HG02642 (cell line): ENCODE measurements at regions not wholly inside any gene's neighbourhood (a gene's known extent, or its start where the extent isn't known, plus 50 kb on each side); places are given as distances from the start of the nearest gene placed in this dataset.
"Not testable (repeated sequence)": the region's sequence is repeated elsewhere in the genome, so short reads cannot be mapped to it uniquely, and the experiment has no call there.

ENCODE experiments used
- ATAC-seq: cut with Tn5 transposase; IDR thresholded peaks from one replicate; pipeline ENCODE4 v1.9.1; 2021; ENCODE audit warnings: mild to moderate bottlenecking; ENCODE audit not compliant: unreplicated experiment, poor library complexity

DNA sequence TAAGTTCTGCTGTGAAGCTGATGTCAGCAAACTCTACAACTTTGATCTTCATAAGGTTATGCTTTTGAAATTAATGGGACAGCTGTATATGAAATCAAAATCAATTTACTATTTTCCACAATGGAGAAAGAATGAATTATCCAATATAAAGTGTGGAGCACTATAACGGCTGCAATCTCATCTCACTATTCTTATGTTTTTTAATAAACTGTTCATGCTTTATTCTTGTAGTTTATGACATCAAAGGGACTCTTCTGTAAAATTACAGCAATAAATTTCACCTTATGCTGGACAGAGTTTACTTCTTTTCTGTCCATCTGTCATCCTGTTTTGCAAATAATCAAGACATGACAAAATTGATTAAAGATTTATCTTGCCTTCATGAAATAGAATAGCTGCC, 192.5 kb downstream of the TECRL start:
- ATAC-seq, result no peak

DNA sequence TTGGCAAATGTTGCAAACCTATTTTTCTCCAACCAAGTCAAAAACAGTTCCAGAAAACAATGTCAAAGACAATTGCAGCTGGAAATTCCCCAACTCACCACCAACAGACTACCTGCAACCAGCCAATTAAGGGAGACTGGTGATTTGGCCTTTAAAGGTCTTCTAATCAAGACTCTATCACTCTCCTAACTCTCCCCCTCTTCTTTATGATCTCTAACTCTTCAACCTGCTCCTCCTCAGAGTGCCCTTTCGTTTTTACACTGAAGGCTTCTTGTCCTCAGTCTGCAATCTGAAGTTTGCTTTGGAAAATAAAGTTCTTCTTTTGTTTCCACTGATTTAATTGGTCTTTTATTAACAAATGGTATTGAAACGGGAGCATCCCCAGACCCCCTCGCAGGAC, 203.9 kb downstream of the TECRL start:
- no peak for ATAC-seq

DNA sequence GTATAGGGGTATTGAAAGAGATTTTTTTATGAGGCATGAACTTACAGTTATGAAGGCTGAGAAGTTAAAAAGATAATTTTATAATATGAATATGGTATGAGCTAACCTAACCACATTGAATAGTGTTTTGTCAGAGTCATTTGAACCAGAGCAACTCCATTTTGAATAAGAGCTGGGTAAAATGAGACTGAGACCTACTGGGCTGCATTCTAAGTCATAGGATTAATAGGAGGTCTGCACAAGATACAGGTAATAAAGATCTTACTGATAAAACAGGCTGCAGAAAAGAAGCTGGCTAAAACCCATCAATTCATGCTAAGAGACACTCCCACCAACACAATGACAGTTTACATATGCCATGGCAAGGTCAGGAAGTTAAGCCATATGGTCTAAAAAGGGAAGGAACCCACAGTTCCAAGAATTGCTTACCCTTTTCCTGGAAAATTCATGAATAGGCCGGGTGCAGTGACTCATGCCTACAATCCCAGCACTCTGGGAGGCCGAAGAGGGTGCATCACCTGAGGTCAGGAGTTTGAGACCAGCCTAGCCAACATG, 209.2 kb downstream of the TECRL start:
- ATAC-seq, result no peak

DNA sequence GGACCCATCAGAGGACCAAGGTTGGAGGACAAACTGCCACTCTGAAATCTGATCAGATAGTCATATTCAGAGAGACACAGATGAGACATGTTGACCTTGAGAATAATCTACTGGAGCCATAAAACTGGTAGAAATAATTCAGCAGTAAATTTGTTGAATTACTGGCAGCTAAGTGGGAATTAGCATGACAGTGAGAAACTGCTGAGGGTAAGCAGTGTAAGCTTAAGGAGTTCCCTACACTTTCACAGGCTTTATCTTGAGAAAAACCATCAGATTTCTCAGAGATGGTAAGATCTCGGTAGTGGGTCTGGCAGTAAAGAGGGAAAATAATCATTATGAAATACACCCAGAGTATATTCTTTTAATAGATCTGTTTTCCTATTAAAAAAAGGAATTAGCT, 213.7 kb downstream of the TECRL start:
- no peak for ATAC-seq

DNA sequence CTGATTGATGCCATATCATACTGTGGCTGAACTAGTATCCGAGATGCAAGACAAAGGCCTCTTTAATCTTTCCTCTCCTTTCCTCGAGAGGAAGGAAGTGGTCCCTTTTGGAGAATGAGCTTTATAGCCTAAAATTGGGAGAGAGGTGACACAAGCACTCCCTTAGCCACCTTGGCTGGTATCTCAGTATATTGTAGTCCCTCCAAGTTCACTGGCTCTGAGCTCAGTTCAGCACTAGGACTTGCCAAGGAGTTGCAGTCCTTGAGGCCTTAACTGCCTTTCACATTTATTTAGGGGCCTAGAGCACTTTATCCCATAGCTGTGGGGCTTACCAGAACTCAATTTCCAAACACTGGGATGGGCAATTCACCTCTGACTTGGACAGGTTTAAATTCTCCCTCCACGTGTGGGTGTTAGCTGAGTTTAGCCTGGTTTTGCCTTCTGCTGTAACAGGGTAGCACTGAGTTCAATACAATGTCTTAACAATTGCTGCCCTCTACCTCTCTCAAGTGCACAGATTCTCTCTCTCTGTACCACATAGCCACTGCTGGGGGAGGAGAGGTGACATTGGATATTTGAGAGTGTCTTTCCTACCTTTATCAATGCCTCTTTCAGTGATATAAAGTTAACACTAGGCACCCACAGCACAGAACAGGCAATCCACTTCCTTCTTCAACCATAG, 216.4 kb downstream of the TECRL start:
- ATAC-seq, result no peak

DNA sequence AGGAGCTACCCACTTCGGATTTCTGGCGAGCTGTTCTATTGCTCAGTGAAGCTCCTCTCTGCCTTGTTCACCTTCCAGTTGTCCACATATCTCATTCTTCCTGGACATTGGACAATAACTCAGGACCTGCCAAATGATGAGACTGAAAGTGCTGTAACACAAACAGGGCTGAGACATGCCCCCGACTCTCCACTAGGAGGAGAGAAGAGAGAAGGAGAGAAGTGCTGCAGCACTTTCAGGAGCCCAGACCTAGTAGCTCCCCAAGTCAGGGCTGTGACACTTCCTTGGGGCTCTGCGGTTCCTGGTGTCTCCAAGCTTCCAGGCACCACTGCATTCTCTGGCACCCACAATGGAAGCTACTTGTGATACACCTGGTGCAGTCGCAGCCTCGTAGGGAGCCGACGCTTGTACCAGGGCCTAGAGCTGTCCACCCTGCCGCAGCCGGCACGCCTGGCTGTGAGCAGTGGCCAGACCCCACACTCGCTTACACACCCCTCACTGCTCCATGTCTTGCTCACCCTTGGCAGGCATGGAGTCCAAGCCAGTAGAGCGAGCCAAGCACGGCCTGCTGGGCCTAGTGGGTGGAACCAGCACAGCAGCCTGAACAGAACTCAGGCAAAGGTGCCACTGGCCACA, 234.9 kb downstream of the TECRL start:
- ATAC-seq, result no peak

DNA sequence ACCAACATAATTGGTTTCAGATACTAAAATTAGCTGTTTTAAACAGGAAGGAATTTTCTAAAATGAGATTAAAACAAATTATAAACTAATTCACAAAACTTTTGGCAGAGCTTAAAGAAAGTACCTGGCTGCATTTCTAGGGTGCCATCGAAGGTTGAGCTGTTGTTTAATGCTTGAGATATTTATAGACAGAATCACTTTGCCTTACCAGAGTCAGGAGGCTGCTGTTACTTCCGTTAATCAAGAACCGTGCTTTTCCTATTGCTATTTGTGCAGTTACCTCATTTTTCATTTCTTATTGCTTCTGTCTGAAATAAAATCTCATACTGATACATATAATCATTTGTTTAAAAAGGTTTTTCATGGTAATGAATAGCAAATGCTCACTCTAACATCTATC, 242.9 kb downstream of the TECRL start:
- no peak for ATAC-seq

DNA sequence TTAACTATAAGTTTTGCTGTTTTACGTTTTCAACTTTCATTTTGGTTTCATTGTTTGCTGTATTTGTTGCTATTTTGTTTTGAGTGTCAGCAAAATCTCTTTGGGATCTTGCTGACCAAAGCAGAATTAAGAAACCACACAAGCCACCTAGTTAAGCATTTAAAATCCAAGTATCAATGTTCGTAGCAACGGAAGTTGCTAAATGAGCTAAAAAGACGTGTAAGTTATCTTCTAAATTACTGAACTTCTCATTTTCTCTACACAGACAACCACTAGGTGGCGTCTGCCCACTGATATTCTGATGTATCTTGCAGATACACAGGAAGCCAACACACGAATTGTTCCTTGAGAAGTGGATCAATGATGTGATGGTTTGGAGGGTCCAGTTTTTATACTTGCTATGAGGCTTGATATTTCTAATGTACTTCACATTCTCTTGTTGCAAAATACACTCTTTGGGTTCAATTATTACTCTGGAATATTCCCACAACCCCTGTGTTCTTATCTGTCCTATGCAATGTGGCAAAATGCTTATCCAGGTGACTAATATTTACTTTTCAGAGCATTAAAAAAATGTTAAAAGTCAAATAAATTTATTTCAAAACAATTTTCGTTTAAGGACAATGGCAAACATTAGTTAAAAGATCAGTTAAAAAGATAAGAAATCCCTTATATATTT, 250.5 kb downstream of the TECRL start:
- peak; percentile 92 for ATAC-seq

DNA sequence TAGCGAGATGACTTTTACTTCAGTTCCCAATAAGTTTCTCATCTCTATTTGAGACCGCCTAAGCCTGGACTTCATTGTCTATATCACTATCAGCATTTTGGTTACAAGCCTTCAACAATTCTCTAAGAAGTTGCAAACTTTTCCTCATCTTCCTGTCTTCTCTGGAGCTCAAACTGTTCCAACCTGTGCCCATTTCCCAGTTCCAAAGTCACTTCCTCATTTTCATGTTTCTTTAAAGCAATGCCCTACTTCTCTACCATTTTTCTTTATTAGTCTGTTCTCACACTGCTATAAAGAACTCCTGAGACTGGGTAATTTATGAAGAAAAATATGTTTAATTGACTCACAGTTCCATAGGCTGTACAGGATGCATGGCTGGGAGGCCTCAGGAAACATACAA, 251.9 kb downstream of the TECRL start:
- ATAC-seq, result no peak

DNA sequence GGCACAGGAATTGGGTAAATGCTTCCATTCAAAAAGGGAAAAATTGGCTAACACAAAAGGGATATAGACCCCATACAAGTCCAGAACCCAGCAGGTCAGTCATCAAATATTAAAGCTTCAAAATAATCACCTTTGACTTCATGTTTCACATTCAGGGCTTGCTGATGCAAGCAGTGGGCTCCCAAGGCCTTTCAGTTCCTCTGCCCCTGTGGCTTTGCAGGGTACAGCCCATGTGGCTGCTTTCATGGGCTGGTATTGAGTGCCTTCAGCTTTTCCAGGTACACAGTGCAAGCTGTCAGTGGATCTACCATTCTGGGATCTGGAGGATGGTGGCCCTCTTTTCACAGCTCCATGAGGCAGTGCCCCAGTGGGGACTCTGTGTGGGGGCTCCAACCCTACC, 253.0 kb downstream of the TECRL start:
- no peak for ATAC-seq

DNA sequence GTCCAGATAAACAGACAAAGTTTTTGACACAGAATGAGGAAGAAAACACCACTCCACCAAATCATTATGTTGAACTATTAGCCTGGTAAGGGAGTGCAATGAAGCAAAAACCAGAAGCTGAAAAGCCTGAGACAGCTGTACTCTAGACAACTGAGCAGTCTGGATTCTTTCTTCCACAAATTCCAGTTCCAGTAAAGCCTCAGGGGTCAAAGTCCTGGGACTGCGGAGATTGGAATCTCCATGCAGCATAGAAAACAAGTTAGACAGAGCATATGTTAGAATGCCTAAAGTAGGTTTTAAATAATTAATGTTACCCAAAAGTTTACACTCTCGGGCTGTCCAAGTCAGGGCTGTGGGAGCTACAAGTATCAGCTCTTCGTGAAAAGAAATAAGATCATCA, 263.2 kb downstream of the TECRL start:
- no peak for ATAC-seq

DNA sequence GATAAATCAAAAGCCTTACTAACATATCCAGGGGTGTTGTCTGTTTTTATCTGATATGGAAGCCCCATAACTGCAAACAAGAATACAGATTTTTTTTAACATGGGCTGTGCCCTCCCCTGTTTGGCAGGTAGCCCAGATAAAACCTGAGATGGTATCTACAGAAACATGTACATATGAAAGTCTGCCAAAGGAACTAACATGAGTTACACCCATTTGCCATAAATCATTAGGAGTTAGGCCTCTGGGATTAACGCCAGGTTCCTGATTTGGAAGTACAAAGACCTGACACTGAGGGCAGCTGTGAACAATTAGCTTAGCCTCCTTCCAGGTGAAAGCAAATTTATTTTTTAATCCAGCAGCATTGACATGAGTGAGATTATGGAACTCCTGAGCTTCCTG, 264.3 kb downstream of the TECRL start:
- no peak for ATAC-seq

DNA sequence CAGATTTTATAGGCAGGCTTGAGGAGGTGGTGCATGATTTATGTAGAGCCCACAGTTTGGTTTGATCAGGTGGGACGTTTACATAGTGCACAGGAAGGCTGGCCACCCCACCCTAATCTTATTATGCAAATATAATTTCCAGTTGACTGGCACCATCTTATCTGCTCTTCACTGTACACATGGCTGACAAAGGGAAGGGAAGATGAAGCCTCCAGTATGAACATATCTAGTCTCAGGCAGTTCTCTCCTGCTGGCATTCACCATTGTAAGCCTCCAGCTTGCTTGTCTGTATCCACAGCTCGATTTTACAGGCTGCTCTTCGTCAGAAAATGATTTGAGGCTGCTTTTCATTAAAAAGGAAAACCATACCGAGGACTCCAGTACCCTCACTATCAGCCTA, 278.3 kb downstream of the TECRL start:
- ATAC-seq, result no peak

DNA sequence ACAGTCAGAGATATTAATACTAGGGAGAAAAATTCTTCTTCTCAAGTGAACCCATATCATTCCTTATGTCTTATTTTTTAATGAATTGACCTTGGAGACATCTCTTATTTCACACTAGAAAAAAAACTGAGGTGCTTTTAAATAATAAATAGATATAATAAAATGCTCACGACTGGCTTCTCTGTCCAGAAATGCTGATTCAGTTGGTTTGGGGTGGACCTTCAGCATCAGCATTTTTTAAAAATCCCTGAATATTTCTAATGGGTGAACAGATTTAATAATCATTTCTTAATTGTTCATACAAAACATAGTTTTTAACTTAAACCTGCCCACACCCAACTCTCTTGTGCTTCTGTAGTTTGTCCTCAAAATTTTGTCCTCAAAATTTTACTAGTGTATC, 283.9 kb downstream of the TECRL start:
- ATAC-seq, result no peak

DNA sequence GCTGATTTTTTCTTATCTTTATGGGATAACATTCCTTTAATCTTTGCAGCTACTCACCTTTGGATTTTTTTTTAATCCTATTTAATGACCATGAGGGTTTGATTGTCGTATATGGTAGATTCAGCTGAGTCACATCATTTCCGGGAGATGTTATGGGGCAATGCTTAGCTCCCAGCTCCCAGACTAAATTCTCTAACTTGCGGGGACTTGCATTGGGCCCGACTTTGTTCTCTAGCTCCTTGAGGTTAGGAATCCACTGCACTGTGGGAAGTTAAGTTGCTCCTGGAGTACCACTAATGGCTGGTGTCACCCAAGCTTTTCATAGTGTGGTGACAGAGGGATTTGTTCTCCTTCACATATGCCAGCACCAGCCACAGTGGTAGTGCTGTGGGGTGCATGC, 287.4 kb downstream of the TECRL start:
- ATAC-seq, result no peak

DNA sequence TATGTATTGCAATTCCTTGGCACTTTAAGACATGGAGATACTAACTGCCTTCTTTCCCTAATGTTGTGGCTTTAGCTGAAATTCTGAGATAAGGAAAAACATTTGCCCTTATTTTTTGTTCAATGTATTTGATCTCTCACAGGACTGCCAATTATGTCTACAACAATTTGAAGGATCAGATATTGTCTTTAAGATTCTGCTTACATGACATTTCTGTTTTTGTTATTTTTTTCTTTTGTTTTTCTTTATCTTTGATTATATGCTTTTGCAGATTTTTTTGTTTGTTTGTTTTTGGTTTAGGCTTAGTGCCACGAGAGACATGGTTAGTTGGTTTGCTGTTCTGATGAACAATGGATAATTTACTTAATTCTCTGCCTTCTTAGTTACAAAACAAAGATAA, 303.3 kb downstream of the TECRL start:
- no peak for ATAC-seq

DNA sequence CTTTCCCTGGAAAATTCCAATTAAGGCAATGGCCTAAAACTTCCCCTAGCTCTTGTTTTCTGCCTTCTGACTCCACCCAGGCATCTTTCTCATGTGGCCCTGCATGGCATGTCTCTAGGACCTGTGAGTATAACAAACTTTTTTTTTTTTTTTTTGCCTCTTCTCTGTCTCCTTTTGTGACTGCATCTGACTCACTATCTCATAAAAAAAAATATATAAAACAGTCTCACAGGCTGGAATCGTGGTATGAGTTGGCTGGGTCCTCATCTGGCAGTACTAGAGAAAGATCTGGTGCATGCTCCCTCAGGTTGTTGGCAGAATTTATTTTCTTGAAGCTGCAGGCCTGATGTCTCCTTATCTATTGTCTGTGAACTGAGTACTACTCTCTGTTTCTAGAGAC, 313.9 kb downstream of the TECRL start:
- no peak for ATAC-seq

DNA sequence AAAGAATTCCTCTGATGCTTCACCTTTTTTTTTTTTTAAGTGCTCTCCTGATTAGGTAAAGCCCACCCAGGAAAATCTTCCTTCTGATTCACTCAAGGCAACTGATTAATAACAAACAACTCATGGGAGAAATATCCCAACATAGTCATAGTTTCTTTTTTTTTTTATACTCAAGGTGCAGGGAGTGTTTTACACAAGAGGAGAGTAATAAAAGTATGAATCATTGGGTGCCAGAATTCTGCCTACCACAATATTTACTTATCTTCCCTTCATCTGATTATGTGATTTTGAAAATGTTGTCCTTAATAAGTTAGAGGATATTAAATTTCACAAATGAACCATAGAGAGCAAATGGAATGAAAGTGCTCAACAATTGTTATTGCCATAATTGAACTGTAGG, 329.9 kb downstream of the TECRL start:
- ATAC-seq, result no peak

DNA sequence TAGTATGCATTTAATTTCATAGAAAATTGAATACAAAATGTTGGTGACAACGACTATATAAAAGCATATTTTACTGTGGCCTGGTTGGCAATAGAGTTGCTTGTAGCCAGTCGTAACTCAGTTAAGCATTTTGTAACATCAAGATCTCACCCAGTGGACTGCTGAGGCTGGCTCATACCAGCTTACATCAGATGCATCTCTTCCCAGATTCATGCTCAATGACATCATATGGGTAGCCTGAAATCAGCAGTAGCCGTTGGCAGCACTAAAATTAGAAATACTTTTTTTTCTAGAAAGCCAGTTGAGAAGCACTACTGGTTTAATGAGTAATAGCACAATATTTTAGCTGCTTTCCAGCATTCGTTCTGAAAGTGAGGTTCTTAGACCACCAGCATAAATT, 341.2 kb downstream of the TECRL start:
- no peak for ATAC-seq

DNA sequence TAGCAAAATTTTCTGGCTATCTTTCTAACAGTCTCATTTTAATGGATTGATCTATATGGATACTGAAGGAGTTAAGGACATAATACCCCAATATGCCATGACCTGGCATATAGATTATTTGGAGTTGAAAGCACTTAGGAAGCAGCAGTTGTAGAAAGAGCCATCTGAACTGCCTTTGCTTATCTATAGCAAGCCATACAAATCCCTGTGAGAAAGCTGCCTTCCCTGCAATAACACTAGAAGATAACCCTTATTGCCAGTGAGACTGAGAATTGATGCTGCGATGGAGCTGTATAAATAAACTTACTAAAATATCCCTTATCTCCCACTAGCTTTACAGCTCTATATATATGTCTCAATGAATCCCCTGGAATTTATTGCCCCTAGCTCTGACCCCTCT, 346.3 kb downstream of the TECRL start:
- ATAC-seq, result no peak

DNA sequence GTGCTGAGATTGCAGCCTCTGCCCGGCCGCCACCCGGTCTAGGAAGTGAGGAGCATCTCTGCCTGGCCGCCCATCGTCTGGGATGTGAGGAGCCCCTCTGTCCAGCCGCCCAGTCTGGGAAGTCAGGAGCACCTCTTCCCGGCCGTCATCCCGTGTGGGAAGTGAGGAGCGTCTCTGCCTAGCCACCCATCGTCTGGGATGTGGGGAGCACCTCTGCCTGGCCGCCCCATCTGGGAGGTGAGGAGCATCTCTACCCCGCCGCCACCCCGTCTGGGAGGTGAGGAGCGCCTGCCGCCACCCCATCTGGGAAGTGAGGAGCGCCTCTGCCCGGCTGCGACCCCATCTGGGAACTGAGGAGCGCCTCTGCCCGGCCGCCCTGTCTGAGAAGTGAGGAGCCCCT, 372.2 kb downstream of the TECRL start:
- ATAC-seq, result not testable (repeated sequence)

DNA sequence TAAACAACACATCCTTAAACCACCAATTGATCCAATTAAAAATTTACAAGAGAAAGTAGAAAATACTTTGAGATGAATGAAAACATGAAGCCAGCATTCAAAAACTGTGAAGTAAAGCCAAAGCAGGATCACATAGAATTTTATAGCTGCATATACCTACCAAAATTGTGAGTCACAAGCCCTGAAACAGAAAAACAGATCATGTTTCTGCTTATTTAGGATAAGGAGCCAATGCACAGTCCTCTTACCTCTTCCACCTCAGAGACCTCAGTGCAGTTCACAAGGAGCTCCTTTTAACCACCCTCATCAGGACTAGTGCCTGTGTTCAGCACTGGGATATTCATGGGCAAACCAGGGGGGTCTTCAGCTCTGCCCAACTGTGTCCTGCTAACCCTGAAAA, 386.7 kb downstream of the TECRL start:
- ATAC-seq, result no peak
